Myocyte (in vitro differentiated cells): ENCODE measurements at regions not wholly inside any gene's neighbourhood (a gene's known extent, or its start where the extent isn't known, plus 50 kb on each side); places are given as distances from the start of the nearest gene placed in this dataset.

Source experiments
- DNase-seq: peaks from one replicate; pipeline ENCODE4 v3.0.0-alpha.2; 2012; ENCODE audit warnings: low read depth

DNA sequence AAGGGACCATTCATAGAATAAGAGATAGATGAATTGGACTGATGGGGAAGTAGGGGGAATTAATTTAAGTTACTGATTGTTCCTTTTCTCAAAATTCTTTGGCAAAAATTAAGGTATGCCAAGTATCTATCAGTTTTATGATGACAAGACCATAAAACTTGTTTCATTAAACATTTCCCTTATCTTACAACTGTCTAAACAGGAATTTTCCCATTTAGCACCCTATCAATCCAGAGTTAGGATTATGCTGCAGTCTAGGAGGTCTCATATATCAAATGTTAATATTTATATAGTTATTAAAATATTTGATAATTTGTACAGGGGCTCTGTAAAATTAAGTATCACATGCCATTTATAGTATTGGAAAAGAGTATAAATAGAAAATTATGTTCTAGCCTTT, 51.5 kb upstream of the ARID1B start:
- DNase-seq: no peak

DNA sequence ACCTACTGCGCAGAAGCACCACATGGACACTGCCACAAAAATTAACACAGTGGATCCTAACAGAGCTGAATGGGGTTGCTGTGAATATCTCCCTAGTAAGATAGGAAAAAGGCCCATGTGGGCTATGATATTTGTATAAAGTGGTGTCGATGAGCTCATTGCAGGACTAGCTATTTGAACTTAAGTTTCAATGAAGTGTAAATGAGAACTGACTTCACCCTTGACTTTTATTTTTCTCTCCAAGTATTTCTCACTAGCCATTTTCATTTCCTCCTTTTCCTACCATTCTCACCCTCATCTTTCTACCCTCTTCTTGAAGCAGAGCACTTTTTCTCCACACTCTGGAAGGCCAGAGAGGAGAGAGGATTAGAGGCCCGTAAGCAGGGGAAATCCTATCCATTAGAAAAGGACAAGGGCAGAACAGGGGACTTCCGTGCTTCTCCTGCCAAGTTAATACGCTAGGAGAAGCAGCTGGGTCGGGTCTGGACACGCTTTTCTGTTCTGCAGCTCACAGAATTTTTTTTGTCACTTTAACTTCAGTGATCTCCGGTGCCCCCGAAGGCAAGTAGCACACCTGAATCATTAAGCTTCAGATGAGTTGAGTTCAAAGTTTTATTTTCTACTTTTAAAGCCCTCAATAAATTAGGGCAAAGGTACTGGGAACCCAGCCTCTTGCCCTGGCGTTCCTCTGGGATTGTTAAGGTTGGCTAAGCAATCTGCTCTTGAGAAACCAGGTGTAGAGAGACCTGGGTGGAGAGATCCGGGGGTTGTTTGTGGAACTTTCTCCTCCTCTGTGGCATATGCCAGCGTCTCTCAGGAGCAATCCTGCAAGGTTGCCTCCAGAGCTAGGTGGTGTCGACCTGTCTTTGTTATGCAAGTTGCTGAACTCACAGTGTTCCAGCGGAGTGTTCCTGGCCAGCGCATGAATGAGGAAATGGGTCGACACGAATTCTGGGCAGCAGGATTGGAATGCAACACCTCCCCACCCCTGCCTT, 56.2 kb upstream of the ARID1B start:
- DNase-seq: no peak

DNA sequence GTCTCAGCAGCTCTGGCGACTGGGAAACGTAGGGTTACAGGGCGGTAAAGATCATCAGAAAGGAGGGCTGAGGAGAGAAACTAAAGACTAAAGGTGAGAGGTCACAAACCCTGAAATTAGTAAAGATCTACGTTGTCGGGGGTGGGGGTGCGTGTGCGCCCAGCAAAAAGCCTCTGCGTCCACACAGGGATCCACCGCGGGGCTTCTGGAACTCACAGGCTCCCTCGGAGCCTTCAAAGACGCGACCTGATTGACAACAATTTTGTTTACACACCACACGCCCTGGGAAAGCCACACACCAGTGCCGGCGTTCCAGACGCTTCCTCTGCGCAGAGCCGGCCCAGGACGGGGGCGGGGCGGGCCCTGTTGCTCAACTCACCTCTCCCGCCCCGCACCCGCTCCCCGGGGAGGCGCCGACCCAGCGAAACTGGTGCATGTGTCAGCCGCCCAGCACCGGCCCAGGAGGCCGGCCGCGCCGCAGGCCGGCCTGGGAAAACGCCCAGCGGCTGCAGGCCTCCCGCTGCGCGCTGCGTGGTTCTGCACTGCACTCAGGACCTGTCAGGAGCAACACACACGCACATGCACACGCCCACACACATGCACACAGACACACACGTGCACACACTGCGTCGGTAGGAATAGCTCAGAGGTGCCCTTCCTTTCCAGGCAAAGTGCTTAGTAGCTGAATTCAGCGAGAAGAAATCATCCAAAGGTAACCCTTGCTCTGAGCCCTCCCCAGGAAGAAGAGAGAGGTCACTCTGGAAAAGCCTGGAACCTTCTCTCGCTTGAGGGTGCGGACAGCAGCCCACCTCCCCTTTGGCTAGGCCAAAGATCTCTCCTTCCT, 57.2 kb upstream of the ARID1B start:
- DNase-seq: peak; percentile 78

DNA sequence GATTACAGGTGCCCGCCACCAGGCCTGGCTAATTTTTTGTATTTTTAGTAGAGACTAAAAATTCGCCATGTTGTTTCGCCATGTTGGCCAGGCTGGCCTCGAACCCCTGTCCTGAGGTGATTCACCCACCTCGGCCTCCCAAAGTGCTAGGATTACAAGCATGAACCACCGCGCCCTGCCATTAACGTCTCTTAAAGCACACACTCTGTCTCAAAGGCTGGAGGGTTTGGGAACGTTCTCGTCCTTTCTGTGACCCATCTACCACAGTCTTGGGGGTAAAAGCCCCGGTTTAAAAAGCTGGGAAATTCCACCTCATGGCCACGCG, 57.8 kb upstream of the ARID1B start:
- no peak for DNase-seq

DNA sequence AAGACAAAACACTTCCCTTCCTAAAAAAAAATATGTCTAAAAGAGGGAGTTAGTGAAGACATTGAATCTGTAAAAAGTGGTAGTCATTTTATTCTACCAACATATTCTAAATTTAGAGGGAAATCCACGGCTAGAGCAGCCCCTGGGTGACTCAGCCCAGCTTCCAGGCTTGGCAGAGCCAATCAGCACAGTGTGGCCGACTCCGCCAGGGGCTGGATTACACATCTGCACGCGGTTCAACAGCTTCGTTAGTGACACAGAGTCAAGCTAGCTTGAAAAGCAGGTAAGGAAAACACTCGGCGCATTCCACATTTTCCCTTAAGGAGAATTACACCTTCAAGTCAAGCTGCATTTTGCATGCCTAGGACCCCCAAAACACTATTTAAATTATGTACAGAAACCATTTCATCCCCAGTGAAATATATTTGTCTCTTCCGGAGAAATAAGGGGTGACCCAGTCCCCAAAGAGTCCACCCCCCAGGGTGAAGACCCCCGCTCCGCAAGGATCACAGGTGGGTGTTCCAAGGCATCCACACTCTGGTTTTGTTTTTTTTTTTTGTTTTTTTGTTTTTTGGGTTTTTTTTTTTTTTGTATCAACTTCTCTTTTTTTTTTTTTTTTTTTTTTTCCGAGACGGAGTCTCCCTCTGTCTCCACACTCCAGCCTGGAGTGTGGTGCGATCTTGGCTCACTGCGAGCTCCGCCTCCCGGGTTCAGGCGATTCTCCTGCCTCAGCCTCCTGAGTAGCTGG, 58.4 kb upstream of the ARID1B start:
- DNase-seq: peak; percentile 78

DNA sequence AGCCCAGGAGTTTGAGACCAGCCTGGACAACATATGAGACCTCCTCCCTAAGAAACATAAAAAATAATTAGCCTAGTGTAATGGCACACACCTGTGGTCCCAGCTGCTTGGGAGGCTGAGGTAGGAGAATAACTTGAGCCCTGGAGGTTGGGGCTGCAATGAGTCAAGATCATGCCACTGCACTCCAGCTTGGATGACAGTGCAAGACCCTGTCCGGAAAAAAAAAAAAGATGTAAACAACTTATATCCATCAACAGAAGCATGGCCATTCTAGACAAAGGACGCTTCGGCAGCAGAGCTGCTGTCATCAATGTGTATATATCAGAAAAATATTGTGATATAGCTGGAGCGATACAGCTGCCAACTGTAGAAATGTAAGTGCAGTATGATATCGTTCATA, 59.6 kb upstream of the ARID1B start:
- no peak for DNase-seq

DNA sequence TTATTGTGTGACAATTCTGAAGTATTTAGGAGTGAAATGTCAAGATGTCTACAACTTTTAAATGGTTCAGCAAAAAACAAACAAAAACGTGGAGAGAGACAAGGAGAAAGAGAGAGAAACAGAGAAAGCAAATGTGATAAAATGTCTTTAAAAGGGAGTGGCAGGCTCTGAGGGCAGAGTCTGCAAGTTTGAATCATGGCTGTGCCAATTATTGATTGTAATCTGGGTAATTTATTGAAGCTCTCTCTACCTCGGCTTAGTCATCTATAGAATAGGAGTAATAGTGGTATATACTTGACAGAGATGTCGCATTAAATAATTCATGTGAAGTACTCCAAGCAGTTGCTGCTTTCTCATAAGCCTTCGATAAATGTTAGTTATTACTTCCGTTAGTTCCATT, 61.3 kb upstream of the ARID1B start:
- DNase-seq: no peak

DNA sequence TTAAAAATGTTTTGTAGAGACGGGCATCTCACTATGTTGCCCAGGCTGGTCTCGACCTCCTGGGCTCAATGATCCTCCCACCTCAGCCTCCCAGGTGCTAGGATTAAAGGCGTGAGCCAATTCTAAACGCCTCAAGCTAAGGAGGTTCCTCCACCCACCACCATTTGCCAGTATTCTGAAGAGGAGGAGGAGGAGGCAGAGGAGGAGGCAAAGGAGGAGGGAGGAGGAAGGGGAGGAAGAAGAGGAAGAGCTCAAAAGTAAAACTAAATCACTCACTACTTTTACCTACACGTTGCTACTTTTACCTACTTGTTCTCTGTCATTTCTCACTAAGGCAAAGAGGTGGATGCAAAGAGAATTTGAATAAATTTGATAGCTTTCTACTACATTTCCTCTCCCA, 63.6 kb upstream of the ARID1B start:
- DNase-seq: no peak

DNA sequence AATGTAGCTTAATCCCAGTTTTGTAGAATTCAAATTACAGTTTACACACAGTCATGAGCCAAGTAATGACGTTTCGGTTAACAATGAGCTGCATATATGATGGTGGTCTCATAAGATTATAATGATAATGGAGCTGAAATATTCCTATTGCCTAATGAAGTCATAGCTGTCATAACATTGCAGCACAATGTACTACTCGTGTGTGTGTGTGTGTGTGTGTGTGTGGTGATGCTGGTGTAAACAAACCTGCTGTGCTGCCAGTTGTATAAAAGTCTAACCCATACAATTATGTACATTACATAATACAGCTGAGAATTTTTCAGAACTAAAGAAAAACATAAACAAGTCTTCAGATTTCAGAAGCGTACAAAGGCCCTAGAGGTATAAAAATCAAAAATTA, 66.7 kb upstream of the ARID1B start:
- no peak for DNase-seq

DNA sequence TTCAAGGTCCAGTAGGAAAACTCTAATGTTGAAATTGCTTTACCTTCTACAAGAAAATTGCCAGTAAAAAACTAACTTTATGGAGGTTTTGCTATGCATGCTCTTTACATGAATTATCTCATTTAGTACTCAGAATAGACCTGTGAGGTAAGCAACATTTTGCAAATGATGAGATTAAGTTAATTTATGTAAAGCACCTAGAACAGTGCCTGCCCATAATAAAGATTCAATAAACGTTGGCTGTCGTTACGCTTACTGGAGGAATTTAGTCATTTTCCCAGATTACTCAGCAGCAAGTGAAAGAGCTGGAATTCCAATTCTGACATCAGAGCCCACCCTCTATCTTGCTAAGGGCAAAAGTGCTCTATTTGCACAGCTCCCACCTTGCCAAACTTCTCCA, 69.4 kb upstream of the ARID1B start:
- DNase-seq: no peak

DNA sequence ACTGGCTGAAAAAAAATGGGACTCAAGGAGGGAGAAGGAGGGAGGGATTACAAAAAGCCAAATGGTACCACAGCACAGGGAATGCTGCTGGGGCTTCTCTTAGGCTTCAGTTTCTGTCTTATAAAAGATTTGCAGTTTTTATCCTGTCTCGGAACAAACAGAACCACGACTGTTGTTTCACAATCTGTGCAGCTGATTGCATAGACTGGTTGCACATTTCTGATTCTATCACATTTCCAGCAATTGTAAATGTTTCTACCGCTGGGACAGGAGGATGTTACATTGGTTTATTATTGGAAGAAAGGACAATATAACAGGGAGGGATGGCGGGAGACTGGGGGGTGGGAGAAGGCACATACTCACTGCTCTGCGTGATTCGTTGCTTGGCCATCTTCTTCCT, 73.5 kb upstream of the ARID1B start:
- DNase-seq: no peak

DNA sequence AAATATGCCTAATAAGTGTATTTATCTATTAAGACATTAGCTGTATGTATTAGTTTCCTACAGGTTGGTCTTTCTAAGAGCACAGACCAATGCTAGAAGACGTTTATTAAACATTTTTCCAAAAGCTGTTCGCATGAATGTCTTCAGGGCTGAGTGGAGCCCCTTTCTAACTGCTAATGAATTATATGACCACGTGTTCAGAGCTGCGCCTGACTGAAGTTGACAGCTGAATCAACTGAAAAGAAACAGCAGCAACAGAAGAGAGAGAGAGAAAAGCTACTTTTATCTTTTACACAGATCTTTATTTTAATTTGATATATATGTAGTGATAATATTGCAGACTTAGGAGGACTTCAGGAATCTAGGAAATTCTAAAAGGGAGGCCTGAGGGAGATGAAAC, 75.2 kb upstream of the ARID1B start:
- peak; percentile 51 for DNase-seq

DNA sequence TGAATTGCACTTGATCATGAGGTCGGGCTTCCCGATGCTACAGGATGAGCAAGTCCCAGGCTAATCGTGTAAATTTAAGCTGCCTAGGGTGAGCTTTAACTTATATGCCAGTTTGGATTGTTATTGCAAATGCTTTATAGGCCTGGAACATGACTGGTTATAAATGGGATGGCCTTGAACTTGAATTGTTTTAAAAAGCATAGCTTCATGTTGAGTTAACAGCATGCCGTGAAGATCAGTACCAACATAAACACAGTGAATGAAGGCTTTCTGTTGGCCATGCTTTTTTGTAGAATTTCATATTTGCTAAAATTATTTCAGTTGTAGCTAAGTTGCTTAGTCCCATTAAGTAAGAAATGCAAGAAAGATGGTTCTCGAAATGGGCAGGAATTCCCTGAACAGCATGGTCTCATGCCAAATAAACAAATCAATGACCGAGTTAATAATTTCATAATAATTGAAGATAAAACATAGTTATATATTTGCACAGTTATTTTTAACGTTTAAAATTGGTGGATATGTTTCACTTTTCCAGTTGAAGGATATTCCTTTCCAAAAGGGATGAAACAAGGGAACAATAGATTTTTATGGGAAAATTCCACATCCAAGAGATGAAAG, 76.6 kb upstream of the ARID1B start:
- no peak for DNase-seq

DNA sequence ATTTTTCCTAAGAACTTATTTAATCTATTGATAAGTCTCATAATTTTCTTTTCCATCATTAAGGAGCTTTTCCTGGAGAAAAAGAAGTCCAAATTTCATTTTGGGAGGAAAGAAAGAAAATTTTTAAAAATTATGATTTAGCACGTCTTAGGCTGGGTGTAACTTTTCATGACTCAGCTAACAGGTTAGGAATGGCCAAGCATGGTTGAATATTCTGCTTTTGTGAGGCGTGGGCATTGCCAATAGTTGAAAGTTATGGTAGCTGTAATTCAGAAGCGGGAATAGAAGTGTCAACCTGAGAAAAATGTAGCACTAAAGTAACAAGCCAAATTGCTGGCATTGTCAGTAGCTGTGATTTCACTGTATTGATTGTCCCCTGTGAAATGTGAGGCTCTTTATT, 77.2 kb upstream of the ARID1B start:
- no peak for DNase-seq

DNA sequence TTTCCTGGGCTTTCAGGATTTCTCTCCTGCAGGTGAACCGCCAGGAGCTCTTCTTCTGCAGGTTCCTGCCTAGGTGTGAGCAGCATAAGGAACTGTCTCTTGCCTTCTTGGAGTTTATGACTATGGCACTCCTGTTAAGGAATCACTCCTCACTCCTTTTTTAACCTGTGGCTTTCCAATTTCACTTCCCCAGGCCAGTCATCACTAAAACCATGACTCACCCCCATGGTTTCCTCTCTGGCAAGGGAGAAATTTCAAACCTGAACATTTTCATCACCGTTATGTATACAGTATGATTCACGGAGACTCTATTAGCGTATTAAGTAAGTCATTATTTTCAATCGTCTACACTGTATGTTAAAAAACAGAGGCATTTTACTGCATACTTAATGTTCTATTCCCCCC, 78.2 kb upstream of the ARID1B start:
- peak; percentile 18 for DNase-seq

DNA sequence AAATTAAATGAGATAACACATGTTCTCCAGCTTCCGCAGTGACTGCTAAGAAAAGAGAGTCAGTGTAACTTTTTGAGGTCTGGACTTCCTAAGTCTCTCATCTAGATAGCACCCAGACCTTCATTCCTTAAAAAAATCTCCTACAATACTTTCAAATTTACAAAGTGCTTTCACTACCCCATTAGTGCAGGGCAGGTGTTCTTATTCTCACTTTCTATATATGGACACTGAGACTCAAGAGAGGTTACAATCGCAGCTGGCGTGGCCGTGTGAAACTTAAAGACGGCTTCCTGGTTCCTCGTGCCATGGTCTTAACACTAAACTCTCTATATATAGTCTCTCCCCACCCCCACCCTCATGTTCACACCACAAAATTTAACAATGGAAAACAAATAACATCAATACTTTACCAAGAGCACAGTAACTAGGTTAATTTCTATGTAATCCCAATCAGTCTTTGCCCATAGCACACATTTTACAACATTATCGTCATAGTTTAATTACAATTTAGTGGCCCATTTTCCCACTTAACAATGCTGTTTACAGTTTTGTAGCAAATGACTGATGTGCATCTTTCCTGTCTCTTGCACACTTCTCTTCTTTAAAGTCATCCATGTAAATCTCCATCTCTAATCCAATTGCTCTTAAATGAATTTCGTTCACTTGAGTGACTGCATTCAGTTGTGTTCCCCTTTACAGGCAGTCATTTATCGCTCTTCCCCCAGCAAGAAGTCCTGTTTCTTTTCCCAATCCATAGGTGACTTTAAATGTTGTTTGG, 78.8 kb upstream of the ARID1B start:
- DNase-seq: no peak

DNA sequence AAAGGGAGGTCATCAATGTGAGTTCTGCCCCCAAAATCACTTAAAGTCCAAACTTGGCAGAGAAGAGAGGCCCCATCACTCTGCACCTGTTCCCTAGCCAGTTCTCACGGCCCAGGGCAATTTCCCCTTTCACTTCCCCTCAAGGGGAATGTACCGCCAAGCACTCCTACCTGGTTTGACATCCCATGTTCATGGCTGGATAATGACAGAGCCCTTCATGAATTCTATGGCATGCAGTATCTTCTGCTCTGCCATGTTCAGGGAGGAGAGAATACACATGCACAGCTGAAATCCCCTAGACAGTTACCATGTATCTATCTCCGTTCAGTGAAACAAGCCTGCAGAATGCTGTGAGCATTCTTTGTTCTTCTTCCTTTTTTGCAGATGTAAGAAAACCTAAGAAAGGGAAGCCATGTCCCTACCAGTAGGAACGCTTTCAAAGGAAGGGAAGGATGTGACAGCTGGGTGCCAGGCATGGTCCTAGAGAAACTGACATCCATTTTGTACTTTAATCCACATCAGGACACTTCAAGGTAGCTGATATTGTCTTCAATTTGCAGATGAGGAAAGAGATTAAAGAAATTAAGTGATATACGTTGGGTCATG, 79.8 kb upstream of the ARID1B start:
- DNase-seq: no peak

DNA sequence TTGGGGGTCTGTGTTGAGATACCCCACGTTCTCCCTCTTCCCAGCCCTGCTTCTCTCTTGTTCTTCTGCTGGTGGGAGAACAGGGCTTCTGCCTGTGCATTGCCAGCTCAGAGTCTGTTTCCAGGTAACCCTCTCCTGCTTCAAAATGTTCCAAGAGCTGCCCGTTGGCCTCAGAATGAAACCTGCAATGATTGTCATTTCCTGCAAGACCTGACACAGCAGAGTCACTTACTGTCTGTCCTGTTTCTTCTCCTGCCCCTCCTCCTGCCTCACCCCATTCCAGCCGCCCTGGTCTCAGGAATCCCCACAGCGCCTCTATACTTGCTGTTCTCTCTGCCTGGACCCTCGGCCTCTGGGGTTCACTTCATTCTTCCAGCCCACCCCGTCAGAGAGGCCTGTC, 81.4 kb upstream of the ARID1B start:
- DNase-seq: no peak

DNA sequence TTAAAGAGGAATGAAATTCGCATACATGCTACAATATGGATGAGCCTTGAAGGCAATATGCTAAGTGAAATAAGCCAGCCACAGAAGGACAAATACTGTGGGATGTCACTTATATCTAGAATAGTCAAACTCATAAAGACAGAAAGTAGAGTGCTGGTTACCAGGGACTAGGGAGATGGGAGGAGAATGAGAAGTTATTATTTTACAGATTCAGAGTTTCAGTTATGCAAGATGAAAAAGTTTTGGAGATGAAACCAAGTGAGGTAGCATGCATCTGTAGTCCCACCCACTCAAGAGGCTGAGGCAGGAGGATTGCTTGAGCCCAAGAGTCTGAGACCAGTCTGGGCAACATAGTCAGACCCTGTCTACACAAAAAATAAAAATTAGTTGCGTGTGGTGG, 82.5 kb upstream of the ARID1B start:
- no peak for DNase-seq

DNA sequence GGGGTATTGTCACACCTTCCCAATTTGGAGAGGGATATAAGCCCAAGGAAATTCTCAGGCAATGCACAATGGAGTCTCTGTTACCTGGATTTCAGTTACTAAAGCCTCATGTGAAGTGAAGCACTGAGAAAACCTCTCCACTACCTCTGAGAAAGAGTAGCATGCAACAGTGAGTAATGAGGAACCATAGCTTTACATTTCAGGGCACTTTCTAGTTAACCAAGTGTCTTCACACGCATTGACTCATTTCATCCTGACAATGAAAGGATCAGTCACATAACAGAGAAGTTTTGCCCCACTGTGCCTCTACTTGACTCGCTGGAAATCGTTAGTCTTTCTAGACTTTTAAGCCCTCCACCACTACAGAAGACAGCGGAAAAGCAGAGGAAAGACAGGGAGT, 86.2 kb upstream of the ARID1B start:
- DNase-seq: no peak
